ENCODE measurements at regions not wholly inside any gene's neighbourhood (a gene's known extent, or its start where the extent isn't known, plus 50 kb on each side); places are given as distances from the start of the nearest gene placed in this dataset.

- ChIA-PET CTCF (no interaction called here), POLR2A (no interaction called here)
Observed at GRCh38 chrX:155715141-155715540, 102.4 kb upstream of the TMLHE start.

GRCh38 chrX:155695419-155695818 is 82.7 kb upstream of the TMLHE start:
- no peak for DNase-seq (ENCODE audit: low read depth, low spot score)
- ChIA-PET POLR2A (no interaction called here), CTCF (no interaction called here)
- no peak overlapping the region for H3K4me3 ChIP-seq (ENCODE audit: low read depth, low read length)
- TF ChIP-seq CTCF (IDR thresholded peaks at IDR 0.05; ENCODE audit: insufficient read depth, low read length, missing control alignments): no peak

More at GRCh38 chrX:155715141-155715540, 102.4 kb upstream of the TMLHE start:
- no peak overlapping the region for H3K4me3 ChIP-seq (ENCODE audit: low read depth, low read length)
- TF ChIP-seq CTCF (IDR thresholded peaks at IDR 0.05; ENCODE audit: insufficient read depth, low read length, missing control alignments): no peak
- DNase-seq (ENCODE audit: low read depth, low spot score): no peak

DNA sequence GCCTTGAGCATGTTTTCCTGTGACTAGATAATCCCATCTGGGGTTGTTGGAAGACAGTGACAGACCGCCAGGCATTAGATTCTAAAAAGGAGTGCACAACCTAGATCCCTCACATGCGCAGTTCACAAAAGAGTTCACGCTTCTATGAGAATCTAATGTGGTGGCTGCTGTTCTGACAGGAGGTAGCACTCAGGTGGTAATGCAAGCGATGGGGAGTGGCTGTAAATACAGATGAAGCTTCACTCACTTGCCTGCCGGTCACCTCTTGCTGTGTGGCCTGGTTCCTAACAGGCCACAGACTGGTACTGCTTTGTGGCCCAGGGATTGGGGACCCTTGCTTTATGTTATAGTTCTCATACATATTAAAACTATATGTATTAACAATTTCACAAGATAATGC is 81.9 kb upstream of the TMLHE start:
- CTCF ChIA-PET: no interaction called here

GRCh38 chrX:155682834-155683233 is 70.1 kb upstream of the TMLHE start:
- ChIA-PET POLR2A (no interaction called here), CTCF (no interaction called here)
- DNase-seq (ENCODE audit: low read depth, low spot score): no peak
- TF ChIP-seq CTCF (IDR thresholded peaks at IDR 0.05; ENCODE audit: insufficient read depth, low read length, missing control alignments): no peak
- no peak overlapping the region for H3K4me3 ChIP-seq (ENCODE audit: low read depth, low read length)

More for the DNA sequence above, 81.9 kb upstream of the TMLHE start:
- POLR2A ChIA-PET: no interaction called here
- no peak for DNase-seq (ENCODE audit: low read depth, low spot score)
- TF ChIP-seq CTCF (IDR thresholded peaks at IDR 0.05; ENCODE audit: insufficient read depth, low read length, missing control alignments): no peak
- no peak overlapping the region for H3K4me3 ChIP-seq (ENCODE audit: low read depth, low read length)

DNA sequence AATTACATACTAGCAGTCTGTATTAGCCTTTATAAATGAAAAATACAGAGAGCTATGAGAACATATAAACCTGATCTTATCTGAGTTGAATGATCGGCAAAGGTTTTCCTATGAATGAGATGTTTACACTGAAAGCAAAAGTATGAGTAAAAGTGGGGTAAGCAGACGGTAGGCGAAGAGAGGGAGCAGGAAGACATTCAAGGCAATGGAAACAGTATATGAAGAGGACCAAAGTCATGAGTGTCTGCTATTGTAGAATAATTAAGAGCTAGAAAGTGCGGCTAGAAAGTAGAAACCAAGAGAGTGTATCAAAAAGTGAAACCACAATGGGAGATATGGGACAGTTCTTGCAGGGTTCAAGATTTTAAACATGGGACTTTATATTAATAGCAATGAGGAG is 67.0 kb upstream of the TMLHE start:
- ChIA-PET POLR2A (no interaction called here), CTCF (no interaction called here)
- no peak for TF ChIP-seq CTCF (IDR thresholded peaks at IDR 0.05; ENCODE audit: insufficient read depth, low read length, missing control alignments)
- no peak for DNase-seq (ENCODE audit: low read depth, low spot score)
- H3K4me3 ChIP-seq (ENCODE audit: low read depth, low read length): no peak overlapping the region

- POLR2A ChIA-PET: no interaction called here
- no peak for TF ChIP-seq CTCF (IDR thresholded peaks at IDR 0.05; ENCODE audit: insufficient read depth, low read length, missing control alignments)
- no peak for DNase-seq (ENCODE audit: low read depth, low spot score)
- H3K4me3 ChIP-seq (ENCODE audit: low read depth, low read length): no peak overlapping the region
- CTCF ChIA-PET: no interaction called here
Observed at GRCh38 chrX:155673338-155673737, 60.6 kb upstream of the TMLHE start.

Data from AG04449 (cell line).